H1 (cell line): ENCODE measurements at regions not wholly inside any gene's neighbourhood (a gene's known extent, or its start where the extent isn't known, plus 50 kb on each side); places are given as distances from the start of the nearest gene placed in this dataset.

ENCODE experiments used
- CTCF ChIA-PET: fragments of 300-600 bp; sonication (Branson Sonifier 250); formaldehyde crosslinking; loops from one replicate; lab custom pipeline; 2021; ENCODE audit not compliant: partially characterized antibody; lab: Charles Lee
- POLR2A ChIA-PET: fragments of 300-600 bp; sonication (Branson Sonifier 250); formaldehyde crosslinking; loops from one replicate; lab custom pipeline; 2021; ENCODE audit warnings: inconsistent platforms; ENCODE audit not compliant: partially characterized antibody; lab: Charles Lee
- DNase-seq, 2 experiments: peaks; one replicate each; pipeline versions ENCODE4 v3.0.0 to v3.0.0-alpha.2; 2010 to 2022; ENCODE audit warnings: low spot score in 2 of 2, low read depth in 1 of 2, mixed read lengths in 1 of 2
- FAIRE-seq: peaks from 2 replicates; lab custom pipeline; 2011; peaks lifted over from hg19 to GRCh38; lab: Jason Lieb, UNC
- H2AFZ ChIP-seq: 2 replicates; pipeline ENCODE4 v1.8.1; 2012; ENCODE audit warnings: low read length, inconsistent platforms
- H2AK5ac ChIP-seq: 2 replicates; pipeline ENCODE4 v1.6.1; 2013; ENCODE audit warnings: low read depth, low read length
- H2BK120ac ChIP-seq: replicated peaks from 2 replicates; pipeline ENCODE3; 2013; ENCODE audit warnings: low read depth, low read length, inconsistent platforms
- H2BK12ac ChIP-seq: 2 replicates; pipeline ENCODE4 v1.6.1; 2013; ENCODE audit warnings: low read depth, low read length
- H2BK15ac ChIP-seq: 2 replicates; pipeline ENCODE4 v1.6.1; 2013; ENCODE audit warnings: low read length
- H2BK20ac ChIP-seq: 2 replicates; pipeline ENCODE4 v1.6.1; 2013; ENCODE audit warnings: low read length
- H2BK5ac ChIP-seq: 2 replicates; pipeline ENCODE4 v1.6.1; 2013; ENCODE audit warnings: low read depth, low read length
- H3K14ac ChIP-seq: 2 replicates; pipeline ENCODE4 v1.6.1; 2013; ENCODE audit warnings: inconsistent platforms; ENCODE audit not compliant: insufficient read length
- H3K18ac ChIP-seq: 2 replicates; pipeline ENCODE4 v1.6.1; 2013; ENCODE audit warnings: low read length; ENCODE audit errors: extremely low read depth
- H3K23ac ChIP-seq: 2 replicates; pipeline ENCODE4 v1.6.1; 2013; ENCODE audit warnings: inconsistent platforms; ENCODE audit not compliant: insufficient read length
- H3K23me2 ChIP-seq: 2 replicates; pipeline ENCODE4 v1.6.1; 2013; ENCODE audit warnings: low read depth, low read length
- H3K27ac ChIP-seq: 2 replicates; pipeline ENCODE4 v1.6.1; 2011; ENCODE audit warnings: low read depth, low read length, inconsistent platforms
- H3K27me3 ChIP-seq, 4 experiments: replicated peaks in 1 of 4; 1 replicate in 1 of 4; 2 replicates in 3 of 4; pipeline versions ENCODE4 v1.6.1 to v1.8.1; 2011 to 2013; ENCODE audit warnings: low read length in 3 of 4, mild to moderate bottlenecking in 3 of 4, inconsistent platforms in 2 of 4, mixed read lengths in 2 of 4, moderate library complexity in 1 of 4; ENCODE audit not compliant: control insufficient read depth in 3 of 4, insufficient read depth in 3 of 4; ENCODE audit errors: extremely low read depth in 1 of 4
- H3K36me3 ChIP-seq, 4 experiments: 2 replicates each; pipeline versions ENCODE4 v1.6.1 to v1.8.1; 2011 to 2013; ENCODE audit warnings: mild to moderate bottlenecking in 4 of 4, low read length in 3 of 4, moderate library complexity in 2 of 4, control low read depth in 1 of 4, inconsistent platforms in 1 of 4; ENCODE audit not compliant: insufficient read depth in 4 of 4, control insufficient read depth in 2 of 4
- H3K4ac ChIP-seq: replicated peaks from 2 replicates; pipeline ENCODE3; 2013; ENCODE audit warnings: low read length, low read depth, mixed read lengths, inconsistent platforms; ENCODE audit not compliant: insufficient read length
- H3K4me1 ChIP-seq, 4 experiments: replicated peaks in 1 of 4; 1 replicate in 1 of 4; 2 replicates in 3 of 4; pipeline versions ENCODE4 v1.6.1 to v1.8.1; 2011 to 2013; ENCODE audit warnings: low read length in 3 of 4, inconsistent platforms in 2 of 4, mixed read lengths in 1 of 4; ENCODE audit not compliant: insufficient read depth in 4 of 4, control insufficient read depth in 3 of 4
- H3K4me2 ChIP-seq, 2 experiments: 2 replicates each; pipeline versions ENCODE4 v1.6.1 to v1.8.1; 2011 to 2013; ENCODE audit warnings: low read depth in 2 of 2, low read length in 2 of 2, control low read depth in 1 of 2, inconsistent platforms in 1 of 2, mild to moderate bottlenecking in 1 of 2; ENCODE audit not compliant: insufficient read depth in 1 of 2
- H3K4me3 ChIP-seq, 4 experiments: fragments of 200-600, 300-600 bp in 1 of 4; sonication (generic), shearing (Covaris generic), sonication (Bioruptor Twin) in 1 of 4; 2 replicates each; pipeline versions ENCODE4 v1.5.1 to v1.8.1; 2011 to 2016; ENCODE audit warnings: low read length in 4 of 4, low read depth in 3 of 4, control low read depth in 2 of 4, inconsistent platforms in 2 of 4, mild to moderate bottlenecking in 2 of 4, mixed read lengths in 1 of 4, moderate library complexity in 1 of 4; ENCODE audit not compliant: insufficient read depth in 2 of 4; ENCODE audit errors: extremely low read depth in 1 of 4
- H3K56ac ChIP-seq: replicated peaks from 2 replicates; pipeline ENCODE3; 2013; ENCODE audit warnings: low read depth, mild to moderate bottlenecking, mixed read lengths, low read length, inconsistent platforms; ENCODE audit not compliant: insufficient read length
- H3K79me1 ChIP-seq: 2 replicates; pipeline ENCODE4 v1.6.1; 2013; ENCODE audit warnings: low read depth, low read length, control low read depth
- H3K79me2 ChIP-seq, 2 experiments: 2 replicates each; pipeline versions ENCODE4 v1.6.1 to v1.8.1; 2012 to 2013; ENCODE audit warnings: low read length in 2 of 2, mild to moderate bottlenecking in 2 of 2, inconsistent platforms in 1 of 2; ENCODE audit not compliant: insufficient read depth in 2 of 2, control insufficient read depth in 1 of 2
- H3K9ac ChIP-seq, 4 experiments: replicated peaks in 1 of 4; 1 replicate in 1 of 4; 2 replicates in 3 of 4; pipeline versions ENCODE4 v1.6.1 to v1.8.1; 2011 to 2013; ENCODE audit warnings: low read depth in 3 of 4, low read length in 3 of 4, control low read depth in 2 of 4, mild to moderate bottlenecking in 2 of 4, moderate library complexity in 2 of 4, inconsistent platforms in 1 of 4; ENCODE audit errors: extremely low read depth in 1 of 4
- H3K9me3 ChIP-seq, 2 experiments: 2 replicates each; pipeline versions ENCODE4 v1.6.1 to v1.8.1; 2012 to 2013; ENCODE audit warnings: mild to moderate bottlenecking in 2 of 2, moderate library complexity in 2 of 2, control low read depth in 1 of 2, inconsistent platforms in 1 of 2, low read depth in 1 of 2, low read length in 1 of 2, mixed read lengths in 1 of 2; ENCODE audit not compliant: insufficient read depth in 2 of 2
- H4K20me1 ChIP-seq, 2 experiments: replicated peaks in 1 of 2; 2 replicates each; pipeline versions ENCODE3 to v1.8.1; 2011 to 2013; ENCODE audit warnings: inconsistent platforms in 2 of 2, low read length in 2 of 2, mild to moderate bottlenecking in 1 of 2; ENCODE audit not compliant: insufficient read depth in 2 of 2, control insufficient read depth in 1 of 2
- H4K5ac ChIP-seq: 2 replicates; pipeline ENCODE4 v1.6.1; 2013; ENCODE audit warnings: low read length, low read depth, mixed read lengths, inconsistent platforms; ENCODE audit not compliant: insufficient read length
- H4K8ac ChIP-seq: 2 replicates; pipeline ENCODE4 v1.8.0; 2013; ENCODE audit warnings: mild to moderate bottlenecking, moderate library complexity, low read length, inconsistent platforms; ENCODE audit not compliant: insufficient read depth; ENCODE audit errors: extremely low read depth
- H4K91ac ChIP-seq: replicated peaks from 2 replicates; pipeline ENCODE3; 2013; ENCODE audit warnings: low read length, mixed read lengths, inconsistent platforms; ENCODE audit not compliant: insufficient read length
- ATF3 ChIP-seq: IDR thresholded peaks from 2 replicates; pipeline ENCODE4 v1.6.1; 2011; ENCODE audit warnings: low read depth, mild to moderate bottlenecking, low read length; ENCODE audit not compliant: insufficient read depth
- CBX8 ChIP-seq: fragments of 300-800, 300-1000 bp; sonication (generic); IDR thresholded peaks from 2 replicates; pipeline ENCODE4 v1.7.1; 2016; ENCODE audit warnings: low read depth, low read length, borderline replicate concordance
- CEBPB ChIP-seq: IDR thresholded peaks from 2 replicates; pipeline ENCODE4 v1.6.1; 2012; ENCODE audit warnings: low read depth, low read length
- CTCF ChIP-seq, 3 experiments: IDR thresholded peaks; 1 replicate in 2 of 3; 2 replicates in 1 of 3; pipeline versions ENCODE4 v1.5.1 to v1.6.1; 2011; ENCODE audit warnings: low read length in 3 of 3, mild to moderate bottlenecking in 3 of 3, inconsistent platforms in 2 of 3, low read depth in 1 of 3, moderate library complexity in 1 of 3; ENCODE audit not compliant: insufficient read depth in 1 of 3; ENCODE audit errors: control extremely low read depth in 1 of 3
- E2F6 ChIP-seq: IDR thresholded peaks from 2 replicates; pipeline ENCODE4 v1.6.1; 2012; ENCODE audit warnings: inconsistent platforms
- EZH2 ChIP-seq: fragments of 200-600 bp; sonication (generic); IDR thresholded peaks from 2 replicates; pipeline ENCODE4 v1.7.1; 2012; ENCODE audit warnings: low read depth, mild to moderate bottlenecking, moderate library complexity, low read length, inconsistent platforms; ENCODE audit not compliant: severe bottlenecking
- GTF2F1 ChIP-seq: IDR thresholded peaks from 2 replicates; pipeline ENCODE4 v1.6.1; 2012; ENCODE audit warnings: low read depth, low read length, improper control_type of control experiment, borderline replicate concordance
- JUND ChIP-seq: IDR thresholded peaks from 2 replicates; pipeline ENCODE4 v1.6.1; 2011; ENCODE audit warnings: mild to moderate bottlenecking, improper control_type of control experiment, low read length
- KDM1A ChIP-seq: fragments of 200-600, 300-600 bp; sonication (generic); IDR thresholded peaks from 2 replicates; pipeline ENCODE4 v1.7.1; 2016; ENCODE audit warnings: mild to moderate bottlenecking, low read length, borderline replicate concordance
- POLR2A ChIP-seq, 2 experiments: IDR thresholded peaks; 1 replicate in 1 of 2; 2 replicates in 1 of 2; pipeline ENCODE4 v1.6.1; 2011; ENCODE audit warnings: low read depth in 2 of 2, low read length in 2 of 2, mild to moderate bottlenecking in 2 of 2; ENCODE audit errors: control extremely low read depth in 1 of 2
- RFX5 ChIP-seq: IDR thresholded peaks from 2 replicates; pipeline ENCODE4 v1.6.1; 2011; ENCODE audit warnings: low read depth, low read length, improper control_type of control experiment, borderline replicate concordance
- WGBS, 2 experiments: shearing (Covaris generic) in 1 of 2; methylation state at CpG; one replicate each; pipeline versions ENCODE4 v1.1.6 to v1.1.7; 2013 to 2015; ENCODE audit warnings: low lambda C conversion rate in 2 of 2, mixed read lengths in 2 of 2, inconsistent platforms in 1 of 2, low coverage in 1 of 2, missing lambda C conversion rate in 1 of 2; ENCODE audit not compliant: insufficient replicate concordance in 2 of 2, insufficient coverage in 1 of 2, insufficient read length in 1 of 2; ENCODE audit errors: extremely low coverage in 1 of 2, missing lambda C conversion rate in 1 of 2; 5-methylcytosine and 5-hydroxymethylcytosine counted together

GRCh38 chr5:56344594-56344993 is 111.5 kb upstream of the ANKRD55 start:
- Histone ChIP-seq H3K4ac (no peak overlapping the region), H4K20me1 (no peaks in the 10 kb centered on the region), H2AFZ (no peak overlapping the region), H3K23me2 (no peaks in the 10 kb centered on the region), H3K18ac (no peak overlapping the region), H4K5ac (no peak overlapping the region), H3K9ac (no peak overlapping the region), H2BK5ac (no peak overlapping the region), H2AK5ac (no peak overlapping the region), H2BK20ac (no peak overlapping the region), H3K36me3 (no peaks in the 10 kb centered on the region), H3K56ac (no peak overlapping the region), H3K79me1 (no peaks in the 10 kb centered on the region), H3K14ac (no peak overlapping the region), H3K9me3 (no peaks in the 10 kb centered on the region), H3K4me2 (no peak overlapping the region), H2BK12ac (no peak overlapping the region), H3K4me1 (no peaks in the 10 kb centered on the region), H3K27me3 (no peaks in the 10 kb centered on the region), H2BK120ac (no peak overlapping the region), H4K91ac (no peak overlapping the region), H3K79me2 (no peaks in the 10 kb centered on the region), H3K27ac (no peak overlapping the region), H3K4me3 (no peak overlapping the region), H2BK15ac (no peak overlapping the region), H4K8ac (no peak overlapping the region), H3K23ac (no peak overlapping the region)
- 91% methylated on average over 1 of the region's 1 CpG; no CpG with 5 or more reads in 1 of the 2 experiments for WGBS, 2 experiments
- ChIA-PET CTCF (no interaction called here), POLR2A (no interaction called here)
- FAIRE-seq (no peak), DNase-seq (no peak)
- TF ChIP-seq POLR2A (IDR thresholded peaks at IDR 0.05; ENCODE audit: control extremely low read depth in 1 of 2, low read depth in 2 of 2, low read length in 2 of 2), result no peak
- no peak for TF ChIP-seq CBX8
- no peak for TF ChIP-seq GTF2F1
- TF ChIP-seq RFX5, result no peak
- no peak for TF ChIP-seq CEBPB
- no peak for TF ChIP-seq E2F6
- TF ChIP-seq JUND, result no peak
- no peak for TF ChIP-seq CTCF (IDR thresholded peaks at IDR 0.05; ENCODE audit: control extremely low read depth in 1 of 3, insufficient read depth in 1 of 3, low read depth in 1 of 3, low read length in 3 of 3)
- no peak for TF ChIP-seq KDM1A
- TF ChIP-seq ATF3, result no peak
- no peak for TF ChIP-seq EZH2
